ENCODE measurements at regions not wholly inside any gene's neighbourhood (a gene's known extent, or its start where the extent isn't known, plus 50 kb on each side); places are given as distances from the start of the nearest gene placed in this dataset.

DNA sequence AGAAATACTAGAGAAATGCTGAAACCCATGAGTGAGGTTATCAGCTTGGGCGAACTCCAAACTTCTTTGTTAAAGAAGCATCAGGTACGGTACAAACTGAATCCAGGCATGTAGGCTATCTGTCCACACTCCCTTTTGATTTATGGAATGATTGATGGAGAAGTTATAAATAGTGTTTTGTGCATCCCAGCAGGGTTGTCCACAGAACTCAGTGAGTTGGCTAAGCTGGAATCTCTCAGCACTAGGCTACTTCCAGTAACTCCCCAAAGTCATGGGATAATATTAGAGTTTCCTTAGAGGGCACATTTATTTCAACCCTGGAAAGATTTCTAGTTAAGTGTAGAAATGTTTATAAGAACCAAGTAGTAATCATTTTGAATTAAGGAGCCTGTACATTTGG is 186.2 kb upstream of the CRBN start:
- TF ChIP-seq, protein P1, sequence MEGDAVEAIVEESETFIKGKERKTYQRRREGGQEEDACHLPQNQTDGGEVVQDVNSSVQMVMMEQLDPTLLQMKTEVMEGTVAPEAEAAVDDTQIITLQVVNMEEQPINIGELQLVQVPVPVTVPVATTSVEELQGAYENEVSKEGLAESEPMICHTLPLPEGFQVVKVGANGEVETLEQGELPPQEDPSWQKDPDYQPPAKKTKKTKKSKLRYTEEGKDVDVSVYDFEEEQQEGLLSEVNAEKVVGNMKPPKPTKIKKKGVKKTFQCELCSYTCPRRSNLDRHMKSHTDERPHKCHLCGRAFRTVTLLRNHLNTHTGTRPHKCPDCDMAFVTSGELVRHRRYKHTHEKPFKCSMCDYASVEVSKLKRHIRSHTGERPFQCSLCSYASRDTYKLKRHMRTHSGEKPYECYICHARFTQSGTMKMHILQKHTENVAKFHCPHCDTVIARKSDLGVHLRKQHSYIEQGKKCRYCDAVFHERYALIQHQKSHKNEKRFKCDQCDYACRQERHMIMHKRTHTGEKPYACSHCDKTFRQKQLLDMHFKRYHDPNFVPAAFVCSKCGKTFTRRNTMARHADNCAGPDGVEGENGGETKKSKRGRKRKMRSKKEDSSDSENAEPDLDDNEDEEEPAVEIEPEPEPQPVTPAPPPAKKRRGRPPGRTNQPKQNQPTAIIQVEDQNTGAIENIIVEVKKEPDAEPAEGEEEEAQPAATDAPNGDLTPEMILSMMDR (IDR thresholded peaks at IDR 0.05) = no peak
- TF ChIP-seq POLR2A (IDR thresholded peaks at IDR 0.05) = no peak

Measured in uterus (tissue), 2 donors.